Muscle layer of duodenum (tissue), 2 donors: ENCODE measurements at regions not wholly inside any gene's neighbourhood (a gene's known extent, or its start where the extent isn't known, plus 50 kb on each side); places are given as distances from the start of the nearest gene placed in this dataset.
"Not testable (repeated sequence)": the region's sequence is repeated elsewhere in the genome, so short reads cannot be mapped to it uniquely, and the experiment has no call there.

Experiments
- H3K27ac ChIP-seq: one replicate; pipeline ENCODE4 v1.7.0; 2013; ENCODE audit warnings: mild to moderate bottlenecking, low read length
- H3K27me3 ChIP-seq: one replicate; pipeline ENCODE4 v1.7.0; 2013; ENCODE audit warnings: low read depth, mild to moderate bottlenecking, control low read depth, low read length
- H3K36me3 ChIP-seq, 2 donors: one replicate each; pipeline ENCODE4 v1.7.0; 2013; ENCODE audit warnings: low read length in 2 of 2, control low read depth in 1 of 2, mild to moderate bottlenecking in 1 of 2; ENCODE audit not compliant: insufficient read depth in 2 of 2, control insufficient read depth in 1 of 2
- H3K4me1 ChIP-seq, 2 donors: one replicate each; pipeline ENCODE4 v1.7.0; 2013; ENCODE audit warnings: low read length in 2 of 2, mild to moderate bottlenecking in 2 of 2, control low read depth in 1 of 2, moderate library complexity in 1 of 2; ENCODE audit not compliant: insufficient read depth in 2 of 2, control insufficient read depth in 1 of 2
- H3K4me3 ChIP-seq, 2 donors: one replicate each; pipeline ENCODE4 v1.7.0; 2013; ENCODE audit warnings: low read length in 2 of 2, low read depth in 1 of 2, mild to moderate bottlenecking in 1 of 2
- H3K9me3 ChIP-seq, 2 donors: one replicate each; pipeline ENCODE4 v1.7.0; 2013; ENCODE audit warnings: low read length in 2 of 2, control low read depth in 1 of 2, mild to moderate bottlenecking in 1 of 2; ENCODE audit not compliant: control insufficient read depth in 1 of 2
- donor health status: healthy.

DNA sequence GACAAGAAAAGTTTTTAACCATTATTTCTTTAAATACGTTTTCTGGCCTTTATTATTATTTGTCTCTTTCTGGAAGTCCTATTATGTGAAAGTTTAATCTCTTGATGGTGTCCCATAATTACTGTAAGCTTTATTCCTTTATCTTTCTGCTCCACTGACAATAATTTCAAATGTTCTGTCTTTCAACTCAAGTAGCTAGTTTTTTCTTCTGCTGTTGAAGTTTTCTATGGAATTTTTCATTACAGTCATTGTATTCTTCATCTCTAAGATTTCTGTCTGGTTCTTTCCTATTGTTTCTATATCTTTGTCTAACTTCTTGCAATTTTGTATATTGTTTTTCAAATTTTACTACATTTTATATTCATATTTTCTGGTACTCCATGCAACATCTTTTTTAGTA is 173.6 kb upstream of the MGAT4C start:
- Histone ChIP-seq H3K27ac (no peak overlapping the region), H3K36me3 (no peaks in the 10 kb centered on the region), H3K27me3 (no peaks in the 10 kb centered on the region), H3K9me3 (peaks cover 4 to 7% of the 10 kb centered on the region in 2 donors), H3K4me1 (no peaks in the 10 kb centered on the region), H3K4me3 (no peak overlapping the region)

DNA sequence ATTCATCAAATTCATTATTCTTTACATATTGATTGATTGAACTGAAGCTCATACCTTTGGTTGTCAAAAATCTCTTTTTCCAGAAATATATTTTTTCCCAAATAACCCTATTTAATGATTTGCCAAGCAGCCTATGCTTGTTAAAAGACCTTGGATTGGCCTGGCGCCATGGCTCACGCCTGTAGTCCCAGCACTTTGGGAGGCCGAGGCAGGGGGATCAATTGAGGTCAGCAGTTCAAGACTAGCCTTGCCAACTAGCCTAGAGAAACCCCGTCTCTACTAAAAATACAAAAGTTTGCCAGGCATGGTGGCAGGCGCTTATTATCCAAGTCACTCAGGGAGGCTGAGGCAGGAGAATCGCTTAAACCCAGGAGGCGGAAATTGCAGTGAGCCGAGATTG is 165.1 kb upstream of the MGAT4C start:
- H3K27ac ChIP-seq, result no peak overlapping the region
- no peaks in the 10 kb centered on the region for H3K36me3 ChIP-seq
- no peaks in the 10 kb centered on the region for H3K4me1 ChIP-seq
- no peaks in the 10 kb centered on the region for H3K9me3 ChIP-seq
- no peaks in the 10 kb centered on the region for H3K27me3 ChIP-seq
- no peak overlapping the region for H3K4me3 ChIP-seq

DNA sequence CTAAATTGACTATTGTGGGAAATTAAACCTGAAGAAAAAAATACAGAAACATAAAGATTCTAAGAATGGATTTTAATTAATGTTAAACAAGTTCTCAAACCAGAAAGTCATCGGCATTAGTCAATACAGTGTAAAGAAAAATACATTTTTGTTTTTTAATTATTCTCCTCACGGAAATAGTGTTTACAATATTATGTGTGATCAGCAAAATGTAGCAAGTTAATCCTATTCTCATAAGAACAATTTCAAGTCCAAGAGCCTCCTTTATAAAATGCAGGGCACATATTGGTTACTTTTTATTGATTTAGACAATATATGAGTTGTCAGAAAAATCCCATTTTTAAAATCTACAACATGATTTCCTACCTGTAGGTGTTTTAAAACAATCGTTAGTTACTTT is 158.0 kb upstream of the MGAT4C start:
- no peaks in the 10 kb centered on the region for H3K4me1 ChIP-seq
- no peak overlapping the region for H3K27ac ChIP-seq
- peaks cover 0 to 12% of the 10 kb centered on the region in 2 donors for H3K9me3 ChIP-seq
- H3K4me3 ChIP-seq, result no peak overlapping the region
- H3K36me3 ChIP-seq, result no peaks in the 10 kb centered on the region
- H3K27me3 ChIP-seq, result no peaks in the 10 kb centered on the region

DNA sequence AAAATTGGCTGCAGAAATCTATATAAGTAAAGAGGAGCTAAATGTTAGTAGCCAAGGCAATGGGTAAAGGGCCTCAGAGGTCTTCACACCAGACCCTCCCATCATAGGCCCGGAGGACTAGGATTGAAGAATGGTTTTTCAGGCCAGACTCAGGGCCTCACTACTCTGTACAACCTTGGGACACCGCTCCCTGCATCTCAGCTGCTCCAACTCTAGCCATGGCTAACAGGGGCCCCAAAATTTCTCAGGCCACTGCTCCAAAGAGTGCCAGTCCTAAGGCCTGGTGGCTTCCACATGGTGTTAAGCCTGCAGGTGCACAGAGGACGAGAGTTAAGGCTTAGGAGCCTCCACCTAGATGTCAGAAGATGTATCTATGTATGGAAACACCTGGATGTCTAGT is 155.5 kb upstream of the MGAT4C start:
- Histone ChIP-seq H3K36me3 (no peaks in the 10 kb centered on the region), H3K27ac (no peak overlapping the region), H3K27me3 (no peaks in the 10 kb centered on the region), H3K4me3 (no peak overlapping the region), H3K4me1 (no peaks in the 10 kb centered on the region), H3K9me3 (peaks cover 0 to 12% of the 10 kb centered on the region in 2 donors)

DNA sequence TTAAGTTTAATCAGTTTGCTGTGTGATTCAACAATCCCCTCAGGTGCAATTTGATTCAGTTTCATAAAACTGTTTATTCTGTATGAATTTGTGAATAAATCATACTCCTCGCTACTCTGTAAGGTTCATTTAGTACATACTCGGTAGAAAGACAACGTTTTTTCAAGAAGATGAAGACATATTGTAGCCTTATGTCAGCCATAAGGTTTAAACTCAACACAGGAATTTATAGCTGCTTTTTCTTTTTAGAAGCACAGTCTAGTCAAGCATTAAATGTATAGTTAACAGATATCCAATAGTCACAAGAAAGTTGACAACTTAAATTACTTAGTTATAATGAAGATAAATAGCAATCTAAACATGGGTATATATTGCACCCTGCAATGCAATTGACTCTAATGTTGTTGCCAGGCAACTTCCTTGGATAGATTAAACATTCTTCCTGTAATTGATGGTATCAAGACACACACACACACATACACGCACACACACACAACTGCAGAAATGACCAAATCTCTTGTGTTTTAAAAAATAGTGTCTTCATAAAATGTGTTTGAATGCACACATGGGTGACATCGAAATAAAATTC is 151.5 kb upstream of the MGAT4C start:
- Histone ChIP-seq H3K4me3 (no peak overlapping the region), H3K27ac (no peak overlapping the region), H3K27me3 (no peaks in the 10 kb centered on the region), H3K9me3 (peaks cover 0 to 12% of the 10 kb centered on the region in 2 donors), H3K4me1 (no peaks in the 10 kb centered on the region), H3K36me3 (no peaks in the 10 kb centered on the region)

DNA sequence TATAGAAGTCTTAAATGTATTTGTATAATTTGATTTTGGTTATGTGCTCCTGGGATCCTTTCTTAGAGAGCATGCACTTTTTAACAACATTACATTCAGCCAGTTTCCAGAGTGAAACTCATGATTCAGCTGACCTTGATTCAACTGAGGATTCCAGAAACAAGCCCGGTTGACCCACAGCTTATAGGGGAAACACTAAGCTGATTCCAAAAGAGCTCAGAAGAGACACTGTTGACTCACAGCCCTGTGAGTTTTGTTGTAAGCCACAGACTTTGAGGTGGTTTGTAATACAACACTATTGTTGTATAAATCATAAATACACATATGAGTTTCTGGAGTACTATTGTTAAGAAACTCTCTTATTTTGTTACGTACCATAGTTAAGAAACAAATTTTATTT is 133.8 kb upstream of the MGAT4C start:
- H3K4me1 ChIP-seq, result no peaks in the 10 kb centered on the region
- H3K27ac ChIP-seq, result no peak overlapping the region
- H3K9me3 ChIP-seq, result no peaks in the 10 kb centered on the region
- no peak overlapping the region for H3K4me3 ChIP-seq
- H3K36me3 ChIP-seq, result no peaks in the 10 kb centered on the region
- no peaks in the 10 kb centered on the region for H3K27me3 ChIP-seq

DNA sequence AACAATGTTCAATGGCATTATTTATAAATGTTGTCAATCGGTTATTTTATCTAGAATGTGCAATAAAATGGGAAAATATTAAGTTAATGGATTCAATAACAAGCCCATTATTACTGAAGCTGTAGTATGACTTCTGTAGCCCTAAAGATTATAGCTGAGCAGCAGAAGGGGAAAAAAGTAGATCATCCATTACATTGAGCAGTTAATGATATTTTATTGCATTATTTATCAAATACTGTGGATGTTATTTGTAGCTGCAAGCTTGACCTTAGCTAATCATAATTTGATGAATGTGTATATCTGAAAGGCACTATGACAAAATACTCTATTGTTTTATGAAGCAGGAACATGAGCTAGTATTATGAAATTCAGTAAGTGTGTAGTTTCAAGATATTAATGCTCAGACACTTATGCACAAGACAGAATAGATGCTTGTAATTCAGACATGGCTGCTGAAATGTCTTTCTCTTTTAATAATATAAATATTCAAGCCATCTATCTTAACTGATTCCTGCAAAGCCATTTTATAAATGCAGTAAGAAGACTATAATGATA is 131.5 kb upstream of the MGAT4C start:
- H3K4me3 ChIP-seq, result no peak overlapping the region
- peaks cover 0 to 3% of the 10 kb centered on the region in 2 donors for H3K9me3 ChIP-seq
- H3K27me3 ChIP-seq, result no peaks in the 10 kb centered on the region
- no peak overlapping the region for H3K27ac ChIP-seq
- no peaks in the 10 kb centered on the region for H3K4me1 ChIP-seq
- H3K36me3 ChIP-seq, result no peaks in the 10 kb centered on the region

DNA sequence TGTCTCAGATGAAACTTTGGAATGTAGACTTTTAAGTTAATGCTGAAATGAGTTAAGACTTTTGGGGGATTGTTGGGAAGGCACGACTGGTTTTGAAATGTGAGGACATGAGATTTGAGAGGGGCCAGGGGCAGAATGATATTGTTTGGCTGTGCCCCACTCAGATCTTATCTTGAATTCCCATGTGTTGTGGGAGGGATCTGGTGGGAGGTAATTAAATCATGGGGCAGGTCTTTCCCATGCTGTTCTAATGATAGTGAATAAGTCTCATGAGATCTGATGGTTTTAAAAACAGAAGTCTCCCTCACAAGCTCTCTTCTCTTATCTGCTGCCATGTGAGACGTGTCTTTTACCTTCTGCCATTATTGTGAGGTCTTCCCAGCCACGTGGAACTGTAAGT is 127.6 kb upstream of the MGAT4C start:
- not testable (repeated sequence) for H3K4me3 ChIP-seq, H3K9me3 ChIP-seq, H3K4me1 ChIP-seq, H3K36me3 ChIP-seq, H3K27ac ChIP-seq, H3K27me3 ChIP-seq

DNA sequence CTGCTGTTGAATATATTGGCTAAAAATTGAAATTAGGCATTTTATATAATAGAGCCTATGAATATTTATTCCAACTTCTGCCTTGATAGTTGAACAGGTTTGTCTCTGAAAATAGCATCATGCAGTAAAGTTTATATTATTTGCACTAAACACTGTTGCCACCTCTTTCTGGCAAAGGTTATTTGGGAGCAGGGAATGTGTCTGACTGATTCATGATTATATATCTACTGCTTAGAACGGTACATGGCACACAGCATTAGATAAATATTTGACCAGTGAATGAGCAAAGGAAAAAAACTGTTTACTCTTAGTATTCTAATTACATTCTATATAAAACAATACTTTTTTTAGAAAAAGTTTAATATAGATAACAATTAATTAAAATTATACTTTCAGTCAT is 123.1 kb upstream of the MGAT4C start:
- Histone ChIP-seq H3K4me3 (no peak overlapping the region), H3K36me3 (no peaks in the 10 kb centered on the region), H3K4me1 (no peaks in the 10 kb centered on the region), H3K27ac (no peak overlapping the region), H3K27me3 (no peaks in the 10 kb centered on the region), H3K9me3 (peaks cover 0 to 6% of the 10 kb centered on the region in 2 donors)

DNA sequence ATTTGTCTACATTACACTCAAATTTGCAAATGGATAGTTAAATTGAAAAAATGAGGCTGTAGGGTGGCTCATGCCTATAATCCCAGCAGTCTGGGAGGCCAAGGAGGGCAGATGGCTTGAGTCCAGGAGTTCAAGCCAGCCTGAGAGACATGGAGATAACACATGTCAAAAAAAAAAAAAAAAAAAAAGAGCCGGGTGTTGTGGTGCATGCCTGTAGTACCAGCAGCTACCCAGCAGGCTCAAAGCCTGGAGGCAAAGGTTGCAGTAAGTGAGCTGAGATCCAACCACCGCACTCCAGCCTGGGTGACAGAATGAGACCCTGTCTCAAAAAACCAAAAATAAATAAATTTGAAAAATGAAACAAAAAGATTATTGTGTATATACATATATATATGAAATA is 119.9 kb upstream of the MGAT4C start:
- Histone ChIP-seq H3K4me3 (no peak overlapping the region), H3K36me3 (no peaks in the 10 kb centered on the region), H3K27me3 (no peaks in the 10 kb centered on the region), H3K4me1 (no peaks in the 10 kb centered on the region), H3K9me3 (no peaks in the 10 kb centered on the region), H3K27ac (no peak overlapping the region)

DNA sequence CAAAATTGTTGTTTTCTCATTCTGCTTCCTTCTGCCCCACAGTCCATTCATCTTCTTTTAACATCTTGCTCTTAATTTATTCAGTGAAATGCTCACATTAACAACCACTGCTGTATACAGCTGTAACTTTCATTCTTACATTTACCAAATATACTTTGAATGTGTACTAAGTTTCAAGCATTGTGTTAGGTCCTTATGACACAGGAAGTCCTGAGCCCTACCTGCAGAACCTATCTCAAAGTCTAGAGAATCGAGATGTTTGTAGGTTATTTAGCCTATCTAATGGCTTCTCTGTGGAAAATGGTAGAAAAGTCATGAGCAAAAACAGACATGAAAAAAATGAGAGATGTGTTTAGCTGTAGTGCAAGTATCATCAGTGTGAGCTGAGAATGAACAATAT is 117.6 kb upstream of the MGAT4C start:
- Histone ChIP-seq H3K4me1 (no peaks in the 10 kb centered on the region), H3K27me3 (no peaks in the 10 kb centered on the region), H3K36me3 (no peaks in the 10 kb centered on the region), H3K9me3 (no peaks in the 10 kb centered on the region), H3K27ac (no peak overlapping the region), H3K4me3 (no peak overlapping the region)

DNA sequence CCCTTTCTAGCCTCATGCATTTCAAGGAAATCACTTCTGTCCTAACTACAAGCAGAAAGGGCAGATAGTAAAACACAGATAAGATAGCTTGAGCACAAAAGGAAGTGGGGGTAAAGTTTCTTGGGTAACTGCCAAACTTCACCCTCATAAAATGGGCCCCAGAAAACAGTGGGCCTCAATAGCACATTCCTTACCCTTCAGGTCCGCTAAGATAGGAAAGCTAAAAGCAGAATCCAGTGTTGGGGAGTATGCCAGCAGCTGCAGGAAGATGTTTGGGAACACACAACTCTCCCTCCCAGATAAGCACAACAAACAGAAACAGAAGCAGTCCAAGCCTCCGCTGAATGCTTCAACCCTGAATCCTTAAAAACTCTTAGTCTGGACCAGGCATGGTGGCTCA is 110.9 kb upstream of the MGAT4C start:
- no peaks in the 10 kb centered on the region for H3K4me1 ChIP-seq
- H3K27ac ChIP-seq, result no peak overlapping the region
- no peaks in the 10 kb centered on the region for H3K36me3 ChIP-seq

More for the DNA sequence above, 110.9 kb upstream of the MGAT4C start:
- Histone ChIP-seq H3K9me3 (no peaks in the 10 kb centered on the region), H3K27me3 (no peaks in the 10 kb centered on the region), H3K4me3 (no peak overlapping the region)
